ENCODE measurements at regions not wholly inside any gene's neighbourhood (a gene's known extent, or its start where the extent isn't known, plus 50 kb on each side); places are given as distances from the start of the nearest gene placed in this dataset.

DNA sequence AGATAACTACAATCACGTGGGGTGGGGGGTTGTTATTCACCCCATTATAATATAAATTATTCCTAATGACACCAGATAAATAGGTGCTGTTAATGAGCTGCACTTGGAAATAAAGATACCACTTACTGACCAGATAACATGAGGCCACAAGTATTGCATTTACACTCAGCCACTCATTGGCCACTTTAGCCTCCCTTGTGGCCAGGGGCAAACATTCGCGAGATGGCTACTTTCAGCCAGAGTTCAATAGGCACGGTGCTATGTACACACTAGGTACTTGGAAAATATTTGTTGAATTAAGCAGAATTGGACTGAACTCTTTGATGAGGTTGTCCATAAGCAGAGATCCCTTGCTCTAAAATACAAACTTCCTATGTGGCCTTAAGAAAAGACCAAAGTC is 713.7 kb upstream of the TENM3 start:
- TF ChIP-seq, protein P1, sequence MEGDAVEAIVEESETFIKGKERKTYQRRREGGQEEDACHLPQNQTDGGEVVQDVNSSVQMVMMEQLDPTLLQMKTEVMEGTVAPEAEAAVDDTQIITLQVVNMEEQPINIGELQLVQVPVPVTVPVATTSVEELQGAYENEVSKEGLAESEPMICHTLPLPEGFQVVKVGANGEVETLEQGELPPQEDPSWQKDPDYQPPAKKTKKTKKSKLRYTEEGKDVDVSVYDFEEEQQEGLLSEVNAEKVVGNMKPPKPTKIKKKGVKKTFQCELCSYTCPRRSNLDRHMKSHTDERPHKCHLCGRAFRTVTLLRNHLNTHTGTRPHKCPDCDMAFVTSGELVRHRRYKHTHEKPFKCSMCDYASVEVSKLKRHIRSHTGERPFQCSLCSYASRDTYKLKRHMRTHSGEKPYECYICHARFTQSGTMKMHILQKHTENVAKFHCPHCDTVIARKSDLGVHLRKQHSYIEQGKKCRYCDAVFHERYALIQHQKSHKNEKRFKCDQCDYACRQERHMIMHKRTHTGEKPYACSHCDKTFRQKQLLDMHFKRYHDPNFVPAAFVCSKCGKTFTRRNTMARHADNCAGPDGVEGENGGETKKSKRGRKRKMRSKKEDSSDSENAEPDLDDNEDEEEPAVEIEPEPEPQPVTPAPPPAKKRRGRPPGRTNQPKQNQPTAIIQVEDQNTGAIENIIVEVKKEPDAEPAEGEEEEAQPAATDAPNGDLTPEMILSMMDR (IDR thresholded peaks at IDR 0.05; ENCODE audit: insufficient read depth in 1 of 2, low read depth in 1 of 2, low read length in 1 of 2, severe bottlenecking in 1 of 2, unreplicated experiment in 1 of 2) = no peak
- Histone ChIP-seq H3K9me3 (no peaks in the 10 kb centered on the region), H3K27me3 (replicated peaks; ENCODE audit: control insufficient read depth, insufficient read depth, low read length) (no peaks in the 10 kb centered on the region), H3K36me3 (ENCODE audit: control insufficient read depth, insufficient read depth, low read length) (no peaks in the 10 kb centered on the region), H3K4me1 (no peaks in the 10 kb centered on the region), H3K4me3 (ENCODE audit: low read depth, low read length) (no peak overlapping the region)
- Mint-ChIP-seq H3K27ac (ENCODE audit: unreplicated experiment) (no peak overlapping the region), H3K4me3 (ENCODE audit: unreplicated experiment) (no peak overlapping the region), H3K36me3 (ENCODE audit: insufficient read depth, unreplicated experiment) (no peaks in the 10 kb centered on the region), H3K9me3 (ENCODE audit: unreplicated experiment) (no peaks in the 10 kb centered on the region), H3K4me1 (ENCODE audit: low read depth, unreplicated experiment) (no peaks in the 10 kb centered on the region), H3K27me3 (ENCODE audit: insufficient read depth, unreplicated experiment) (peaks cover 13% of the 10 kb centered on the region)
- CTCF ChIA-PET = interaction anchor here (1.9 kb wide), 1 partner anchor 228 kb away, joined by 5 read pairs; no protein-coding TSS in a partner anchor
- no TSS peak for BruUV-seq (replicated peaks)
- no peak for DNase-seq
- POLR2A ChIA-PET = no interaction called here
- intact Hi-C loops (cut with micrococcal nuclease; ENCODE audit: unreplicated experiment) = no loop called here

DNA sequence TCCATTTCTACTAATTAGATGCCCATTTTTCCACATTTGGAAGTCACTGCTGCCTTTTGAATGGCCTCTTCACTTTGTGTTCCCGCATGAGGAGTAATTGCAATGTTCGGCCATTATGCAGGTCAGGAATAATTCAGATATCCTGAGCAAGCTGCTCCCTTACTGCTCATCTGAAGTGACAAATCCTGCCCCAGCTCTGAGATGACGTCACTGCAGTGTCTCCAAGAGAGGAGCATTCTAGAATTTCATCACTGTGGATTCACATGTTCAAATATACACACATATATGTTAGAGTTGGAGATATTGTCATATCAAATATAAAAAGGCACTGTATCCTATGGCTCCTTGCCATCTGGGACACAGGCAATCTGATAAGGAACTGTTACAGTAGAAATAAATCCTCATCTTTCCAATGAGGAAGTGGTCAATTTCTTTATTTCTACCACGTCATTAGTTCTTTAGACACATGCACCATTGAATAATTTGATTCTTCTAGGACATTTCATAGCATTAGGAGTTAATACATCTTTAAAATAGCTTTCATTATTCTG is 706.9 kb upstream of the TENM3 start:
- peaks cover 26% of the 10 kb centered on the region for H3K27me3 Mint-ChIP-seq (ENCODE audit: insufficient read depth, unreplicated experiment)
- Histone ChIP-seq H3K4me1 (no peaks in the 10 kb centered on the region), H3K4me3 (ENCODE audit: low read depth, low read length) (no peak overlapping the region), H3K9me3 (no peaks in the 10 kb centered on the region), H3K27me3 (replicated peaks; ENCODE audit: control insufficient read depth, insufficient read depth, low read length) (no peaks in the 10 kb centered on the region), H3K36me3 (ENCODE audit: control insufficient read depth, insufficient read depth, low read length) (no peaks in the 10 kb centered on the region)
- no peak overlapping the region for H3K27ac Mint-ChIP-seq (ENCODE audit: unreplicated experiment)
- CTCF ChIA-PET = no interaction called here
- no peaks in the 10 kb centered on the region for H3K9me3 Mint-ChIP-seq (ENCODE audit: unreplicated experiment)
- intact Hi-C loops (cut with micrococcal nuclease; ENCODE audit: unreplicated experiment) = no loop called here
- POLR2A ChIA-PET = no interaction called here
- no peak overlapping the region for H3K4me3 Mint-ChIP-seq (ENCODE audit: unreplicated experiment)
- DNase-seq = no peak
- H3K4me1 Mint-ChIP-seq (ENCODE audit: low read depth, unreplicated experiment) = no peaks in the 10 kb centered on the region
- TF ChIP-seq, protein P1 (IDR thresholded peaks at IDR 0.05; ENCODE audit: insufficient read depth in 1 of 2, low read depth in 1 of 2, low read length in 1 of 2, severe bottlenecking in 1 of 2, unreplicated experiment in 1 of 2) = no peak
- H3K36me3 Mint-ChIP-seq (ENCODE audit: insufficient read depth, unreplicated experiment) = no peaks in the 10 kb centered on the region
- no TSS peak for BruUV-seq (replicated peaks)

DNA sequence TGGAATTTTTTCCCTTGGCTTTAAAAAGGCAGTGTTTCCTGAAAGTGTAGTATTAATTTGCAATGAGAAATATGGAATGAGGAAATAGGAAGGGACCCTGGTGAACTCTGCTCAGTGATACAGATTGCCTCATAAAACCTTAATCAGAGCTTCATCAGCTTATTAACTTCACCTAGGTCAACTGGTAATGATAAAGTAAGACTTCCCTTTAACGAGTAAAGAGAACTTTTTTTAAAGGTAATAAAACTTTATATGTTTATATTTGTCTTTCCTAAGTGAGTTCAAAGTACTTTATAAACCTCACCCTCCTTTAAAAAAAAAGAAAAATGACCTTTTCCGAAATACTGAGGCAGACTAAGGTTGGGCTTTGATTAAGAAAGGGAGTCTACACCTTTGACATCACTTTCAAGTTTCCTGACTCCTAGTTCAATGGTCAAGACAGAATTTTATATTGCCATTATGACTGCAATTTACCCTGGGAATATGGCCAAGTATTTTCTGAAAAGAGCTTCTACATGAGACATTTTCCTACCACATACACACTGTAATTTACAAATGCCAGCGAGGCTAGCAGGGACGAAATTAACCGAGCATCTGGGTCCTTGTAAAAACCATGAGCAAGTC is 706.3 kb upstream of the TENM3 start:
- Mint-ChIP-seq H3K27ac (ENCODE audit: unreplicated experiment) (no peak overlapping the region), H3K36me3 (ENCODE audit: insufficient read depth, unreplicated experiment) (no peaks in the 10 kb centered on the region), H3K9me3 (ENCODE audit: unreplicated experiment) (no peaks in the 10 kb centered on the region), H3K4me1 (ENCODE audit: low read depth, unreplicated experiment) (no peaks in the 10 kb centered on the region), H3K4me3 (ENCODE audit: unreplicated experiment) (no peak overlapping the region), H3K27me3 (ENCODE audit: insufficient read depth, unreplicated experiment) (peaks cover 25% of the 10 kb centered on the region)
- BruUV-seq (replicated peaks) = no TSS peak
- DNase-seq = no peak
- H3K27me3 ChIP-seq (replicated peaks; ENCODE audit: control insufficient read depth, insufficient read depth, low read length) = no peaks in the 10 kb centered on the region
- intact Hi-C loops (cut with micrococcal nuclease; ENCODE audit: unreplicated experiment) = no loop called here
- TF ChIP-seq, protein P1 (IDR thresholded peaks at IDR 0.05; ENCODE audit: insufficient read depth in 1 of 2, low read depth in 1 of 2, low read length in 1 of 2, severe bottlenecking in 1 of 2, unreplicated experiment in 1 of 2) = no peak
- no peaks in the 10 kb centered on the region for H3K36me3 ChIP-seq (ENCODE audit: control insufficient read depth, insufficient read depth, low read length)
- H3K4me1 ChIP-seq = no peaks in the 10 kb centered on the region
- H3K9me3 ChIP-seq = no peaks in the 10 kb centered on the region
- ChIA-PET CTCF (no interaction called here), POLR2A (no interaction called here)
- H3K4me3 ChIP-seq (ENCODE audit: low read depth, low read length) = no peak overlapping the region

All from Caco-2 (cell line).